ENCODE measurements at regions not wholly inside any gene's neighbourhood (a gene's known extent, or its start where the extent isn't known, plus 50 kb on each side); places are given as distances from the start of the nearest gene placed in this dataset.
A peak's percentile ranks its signal among the peaks of the same experiment; 100 is the strongest.

- no peak for DNase-seq
These were observed 335.5 kb upstream of the IGFBP7 start for GRCh38 chr4:57445686-57446085.

- DNase-seq = no peak
These were observed 334.5 kb upstream of the IGFBP7 start for GRCh38 chr4:57444671-57445070.

DNA sequence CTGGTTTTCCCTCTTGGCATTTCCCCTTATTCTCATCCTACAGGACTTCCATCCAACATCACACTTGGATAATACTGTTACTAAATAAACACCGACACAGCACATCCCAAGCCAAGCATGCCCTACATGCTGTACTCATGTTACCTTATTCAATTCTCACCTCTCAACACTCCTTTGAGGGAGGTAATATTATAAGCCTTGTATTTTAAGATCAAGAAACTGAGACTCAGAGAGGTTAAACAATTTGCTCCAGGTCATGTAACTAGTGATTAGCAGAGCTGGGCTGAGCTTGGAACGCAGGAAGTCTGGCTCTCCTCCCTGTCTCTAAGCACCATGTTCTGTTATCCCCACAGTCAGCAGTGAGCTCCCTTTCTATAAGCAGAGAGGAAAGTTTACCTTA, 333.6 kb upstream of the IGFBP7 start:
- DNase-seq = no peak

GRCh38 chr4:57443308-57443707, 333.1 kb upstream of the IGFBP7 start:
- no peak for DNase-seq

DNA sequence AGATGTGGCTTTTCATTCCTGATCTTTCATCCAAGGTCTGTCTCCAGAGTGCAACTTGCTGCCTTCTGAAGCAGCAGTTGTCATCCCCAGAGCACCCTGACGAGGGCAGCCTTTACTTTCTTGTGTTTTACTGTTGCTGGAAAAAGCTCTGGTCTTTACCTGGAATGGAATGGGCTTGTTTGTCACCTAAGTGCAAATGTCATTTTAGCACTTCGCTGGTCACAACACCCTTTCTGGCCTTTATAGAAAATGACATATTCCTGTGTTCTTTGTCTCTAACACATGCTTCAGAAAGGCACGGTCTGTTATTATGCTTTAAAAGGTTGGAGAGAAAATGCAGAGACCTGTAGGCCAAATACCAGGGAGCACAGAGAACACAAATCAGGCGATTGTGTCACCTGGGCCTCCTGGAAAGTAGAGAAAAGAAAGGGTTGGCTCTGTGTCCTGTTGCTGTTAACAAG, 332.7 kb upstream of the IGFBP7 start:
- DNase-seq = peak; percentile 89

DNA sequence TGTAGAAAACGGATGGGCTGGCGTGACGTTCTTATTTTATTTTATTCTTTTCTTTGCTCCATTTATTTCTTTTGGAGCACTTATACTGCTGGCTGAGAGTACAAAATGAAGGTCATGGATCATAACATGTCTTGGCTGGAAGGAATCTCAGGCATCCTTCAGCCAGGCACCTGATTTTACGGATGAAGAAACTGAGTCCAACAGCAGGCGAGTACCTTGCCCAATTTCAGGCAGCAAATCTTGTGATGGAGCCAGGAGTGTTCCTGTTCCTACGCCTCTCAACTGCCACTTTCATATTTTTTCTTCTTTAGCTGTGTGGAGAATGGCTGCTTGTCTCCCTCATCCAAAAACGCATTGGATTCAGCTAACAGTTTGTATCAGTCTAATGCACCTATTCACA, 332.1 kb upstream of the IGFBP7 start:
- no peak for DNase-seq

DNA sequence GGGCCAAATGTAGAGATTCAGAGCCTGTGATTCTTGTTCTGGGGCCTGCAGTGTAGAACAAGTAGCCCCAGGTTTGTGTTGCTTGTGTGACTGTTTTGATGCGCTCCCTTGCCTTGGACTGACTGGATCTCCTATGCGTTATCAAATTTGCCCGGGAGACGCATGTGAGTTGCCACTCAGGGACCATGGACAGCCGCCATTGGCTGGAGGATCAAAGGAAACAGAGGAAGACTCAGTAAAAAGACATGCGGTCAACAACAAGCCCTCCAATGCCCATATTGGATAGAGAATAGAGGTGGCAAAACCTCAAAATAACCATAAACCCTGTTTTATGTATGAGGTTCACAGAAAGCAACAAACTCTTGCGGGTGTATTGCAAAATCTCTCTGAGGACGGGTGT, 327.5 kb upstream of the IGFBP7 start:
- no peak for DNase-seq

GRCh38 chr4:57435300-57435699, 325.1 kb upstream of the IGFBP7 start:
- peak; percentile 33 for DNase-seq

DNA sequence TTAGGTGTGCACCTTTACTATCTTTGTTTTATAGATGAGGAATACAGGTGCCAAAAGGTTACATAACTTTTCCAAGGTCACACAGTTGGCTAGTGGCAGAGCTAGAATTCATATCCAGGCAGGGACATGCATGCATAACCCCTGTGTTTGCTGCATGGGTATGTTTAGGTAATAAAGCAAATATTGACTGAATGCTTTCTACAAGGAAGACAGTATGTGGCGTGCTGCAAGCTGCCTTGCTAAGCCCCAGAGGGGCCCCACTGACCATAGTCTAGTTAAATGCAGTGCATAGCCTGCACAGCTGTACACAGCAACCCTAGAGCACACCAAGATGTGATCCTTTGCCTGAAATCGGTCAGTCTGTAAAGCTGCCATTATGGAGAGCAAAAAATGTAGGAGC, 320.5 kb upstream of the IGFBP7 start:
- DNase-seq = no peak

DNA sequence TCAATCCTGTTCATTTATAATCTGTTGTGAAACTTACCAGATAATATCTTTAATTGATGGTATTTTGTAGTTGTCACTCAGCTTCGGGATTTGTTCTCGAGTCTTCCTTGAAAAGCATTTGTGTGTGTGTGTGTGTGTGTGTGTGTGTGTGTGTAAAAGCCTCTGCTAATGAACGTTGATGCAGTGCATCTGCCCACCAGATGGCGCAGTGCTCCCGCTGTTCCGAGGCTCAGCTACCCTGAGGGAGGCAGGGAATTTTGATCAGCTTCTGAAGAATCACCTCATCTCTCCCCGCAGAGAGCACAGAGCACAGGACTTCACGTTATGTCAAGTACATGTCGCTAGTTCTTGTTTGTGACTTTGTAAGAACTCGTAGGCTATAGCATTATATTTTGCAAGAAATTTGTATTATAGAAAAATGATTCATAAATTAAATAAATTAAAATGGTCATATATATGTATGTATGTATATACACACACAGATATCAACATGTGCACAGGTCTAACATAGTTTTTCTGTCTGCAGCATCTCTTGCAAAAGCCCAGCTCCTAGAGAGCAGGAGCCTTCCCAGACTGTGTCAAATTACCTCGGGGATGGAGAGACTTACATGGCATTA, 316.7 kb upstream of the IGFBP7 start:
- peak; percentile 92 for DNase-seq

GRCh38 chr4:57425610-57426009, 315.4 kb upstream of the IGFBP7 start:
- no peak for DNase-seq

GRCh38 chr4:57424232-57424897, 314.2 kb upstream of the IGFBP7 start:
- no peak for DNase-seq

DNA sequence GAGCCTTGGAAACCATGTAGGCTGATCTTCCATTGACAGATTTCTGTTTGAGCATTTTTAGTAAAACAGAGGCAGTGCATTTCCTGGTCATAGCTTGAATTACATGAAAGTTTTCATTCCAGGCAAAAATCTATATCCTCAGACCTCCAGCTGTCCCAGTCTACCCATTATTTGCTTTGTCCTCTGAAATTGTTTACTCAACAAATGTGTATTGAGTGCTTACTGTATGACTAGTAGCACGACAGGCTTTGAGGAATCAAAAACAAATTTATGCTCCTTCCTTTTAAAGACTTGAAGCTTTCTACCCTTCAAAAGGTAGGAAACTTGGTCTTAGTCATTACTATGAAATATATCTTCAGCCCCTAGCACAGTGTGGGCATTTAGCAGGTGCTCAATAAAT, 307.9 kb upstream of the IGFBP7 start:
- DNase-seq = no peak

GRCh38 chr4:57412259-57413054, 302.3 kb upstream of the IGFBP7 start:
- no peak for DNase-seq

GRCh38 chr4:57410331-57411052, 300.3 kb upstream of the IGFBP7 start:
- DNase-seq = no peak

DNA sequence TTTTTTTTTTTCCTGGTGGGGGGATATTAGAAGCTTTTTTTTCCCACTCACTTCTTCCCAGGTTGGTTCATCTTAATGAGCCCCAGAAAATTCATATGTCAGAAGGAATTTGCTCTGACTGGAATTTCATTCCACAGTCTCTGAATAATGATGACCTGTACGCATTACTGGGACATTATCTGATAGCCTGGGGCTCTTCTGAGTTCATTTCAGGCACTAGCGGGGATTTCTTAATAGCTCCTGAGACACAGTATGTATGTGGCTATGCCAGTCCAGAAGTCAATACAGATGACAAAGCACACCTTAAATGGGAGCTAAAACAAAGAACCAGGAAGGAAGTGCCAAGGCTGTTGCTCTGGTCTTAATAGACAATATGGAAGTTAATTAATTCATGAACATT, 295.2 kb upstream of the IGFBP7 start:
- DNase-seq = peak; percentile 67

DNA sequence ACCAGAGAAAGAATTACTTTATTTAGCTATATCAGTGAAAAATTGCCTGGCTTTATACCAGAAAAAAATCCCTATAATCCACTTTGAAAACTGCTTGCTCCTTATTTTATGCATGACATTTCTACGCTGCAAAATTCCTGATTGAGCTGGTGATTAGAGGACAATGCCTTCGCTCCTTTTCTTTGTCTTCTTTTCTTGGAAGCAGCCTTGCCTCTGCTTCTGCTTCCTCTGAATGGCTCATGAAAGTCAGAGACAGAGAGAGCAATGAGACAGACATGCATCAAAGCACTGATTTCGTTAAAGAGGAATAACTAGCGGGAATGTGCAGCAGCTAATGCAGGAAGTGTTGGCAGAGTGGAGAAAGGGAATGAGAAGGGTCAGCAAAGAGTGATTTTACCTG, 294.3 kb upstream of the IGFBP7 start:
- peak; percentile 54 for DNase-seq

- DNase-seq = no peak
These were observed 293.4 kb upstream of the IGFBP7 start for GRCh38 chr4:57403591-57403990.

- no peak for DNase-seq
These were observed 291.4 kb upstream of the IGFBP7 start for GRCh38 chr4:57401586-57401985.

- DNase-seq = no peak
These were observed 268.6 kb upstream of the IGFBP7 start for GRCh38 chr4:57378766-57379165.

GRCh38 chr4:57374866-57375595, 264.8 kb upstream of the IGFBP7 start:
- no peak for DNase-seq

DNA sequence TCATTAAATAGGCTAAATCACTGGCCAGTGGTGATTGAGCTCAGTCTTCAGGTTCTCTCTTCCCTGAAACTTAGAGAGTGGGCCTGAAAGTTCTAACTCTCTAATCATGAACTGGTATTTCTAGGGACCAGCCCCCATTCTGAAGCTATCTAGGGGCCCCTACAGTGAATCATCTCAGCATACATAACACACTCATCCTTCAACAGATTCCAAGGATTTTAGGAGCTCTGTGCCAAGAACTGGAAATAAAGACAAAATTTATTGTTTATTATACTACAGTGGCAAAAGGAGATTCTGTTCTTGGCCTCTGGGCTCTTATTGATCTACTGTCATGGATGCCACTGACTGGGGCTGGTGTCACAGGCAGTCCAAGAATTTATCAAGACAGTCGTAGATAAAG, 263.8 kb upstream of the IGFBP7 start:
- DNase-seq = no peak

- no peak for DNase-seq
These were observed 261.5 kb upstream of the IGFBP7 start for GRCh38 chr4:57371671-57372070.

All from eye (tissue), 1 donor.